SK-N-SH treated with all-trans-retinoic acid at 6 μM for 48 hours (cell line): ENCODE measurements at regions not wholly inside any gene's neighbourhood (a gene's known extent, or its start where the extent isn't known, plus 50 kb on each side); places are given as distances from the start of the nearest gene placed in this dataset.

Experiments
- ATAC-seq: fragments of 200-7000 bp; cut with Tn5 transposase; 3 replicates; pipeline ENCODE4 v1.9.1; 2020; ENCODE audit warnings: mild to moderate bottlenecking, moderate library complexity
- ARNTL ChIP-seq: fragments of 450-650 bp; formaldehyde crosslinking; IDR thresholded peaks from 2 replicates; pipeline ENCODE4 v1.5.0; 2020; ENCODE audit warnings: low read depth, mild to moderate bottlenecking, moderate library complexity, borderline replicate concordance
- BACH2 ChIP-seq: fragments of 250-450 bp; sonication (Bioruptor Pico); IDR thresholded peaks from 2 replicates; pipeline ENCODE4 v1.9.0; 2021; ENCODE audit warnings: mild to moderate bottlenecking, borderline replicate concordance
- CSDC2 ChIP-seq: fragments of 250-450 bp; sonication (Bioruptor Pico); IDR thresholded peaks from 2 replicates; pipeline ENCODE4 v1.5.0; 2020; ENCODE audit warnings: mild to moderate bottlenecking, moderate library complexity
- ESRRG ChIP-seq: fragments of 250-450 bp; sonication (Bioruptor Pico); IDR thresholded peaks from 2 replicates; pipeline ENCODE4 v1.6.1; 2021; ENCODE audit warnings: mild to moderate bottlenecking
- OSR1 ChIP-seq: fragments of 250-450 bp; sonication (Bioruptor Pico); IDR thresholded peaks from 2 replicates; pipeline ENCODE4 v1.8.0; 2022; ENCODE audit warnings: moderate library complexity, mild to moderate bottlenecking, inconsistent platforms
- PPARA ChIP-seq: fragments of 250-450 bp; sonication (Bioruptor Pico); IDR thresholded peaks from 2 replicates; pipeline ENCODE4 v1.5.0; 2020; ENCODE audit warnings: mild to moderate bottlenecking, borderline replicate concordance
- RARB ChIP-seq: fragments of 250-450 bp; sonication (Bioruptor Pico); IDR thresholded peaks from 2 replicates; pipeline ENCODE4 v1.8.0; 2021; ENCODE audit warnings: mild to moderate bottlenecking, moderate library complexity
- TOX ChIP-seq: fragments of 250-450 bp; sonication (Bioruptor Pico); IDR thresholded peaks from 2 replicates; pipeline ENCODE4 v1.8.0; 2021; ENCODE audit warnings: mild to moderate bottlenecking, moderate library complexity, borderline replicate concordance
- ZC3H10 ChIP-seq: fragments of 250-450 bp; sonication (Bioruptor Pico); IDR thresholded peaks from 2 replicates; pipeline ENCODE4 v1.5.1; 2021; ENCODE audit warnings: mild to moderate bottlenecking, moderate library complexity
- ZFP3 ChIP-seq: fragments of 250-450 bp; sonication (Bioruptor Pico); IDR thresholded peaks from 2 replicates; pipeline ENCODE4 v1.5.0; 2020; ENCODE audit warnings: mild to moderate bottlenecking, moderate library complexity
- ZFP30 ChIP-seq: fragments of 450-650 bp; formaldehyde crosslinking; IDR thresholded peaks from 2 replicates; pipeline ENCODE4 v1.5.0; 2022; ENCODE audit warnings: mild to moderate bottlenecking, moderate library complexity
- ZNF565 ChIP-seq: fragments of 450-650 bp; formaldehyde crosslinking; conservative IDR thresholded peaks from 2 replicates; pipeline ENCODE4 v1.5.0; 2020; ENCODE audit warnings: low read depth, mild to moderate bottlenecking, moderate library complexity
- TF ChIP-seq, protein P1 (sequence below): fragments of 250-450 bp; sonication (Bioruptor Pico); IDR thresholded peaks from 2 replicates; pipeline ENCODE4 v1.8.0; 2020; ENCODE audit warnings: mild to moderate bottlenecking, moderate library complexity, borderline replicate concordance
- TF ChIP-seq, protein P2 (sequence below): fragments of 250-450 bp; sonication (Bioruptor Pico); IDR thresholded peaks from 2 replicates; pipeline ENCODE4 v1.5.1; 2021; ENCODE audit warnings: mild to moderate bottlenecking, moderate library complexity
- TF ChIP-seq, protein P3 (sequence below): fragments of 250-450 bp; sonication (Bioruptor Pico); IDR thresholded peaks from 2 replicates; pipeline ENCODE4 v1.8.0; 2021; ENCODE audit warnings: low read depth, mild to moderate bottlenecking, moderate library complexity, borderline replicate concordance
- TF ChIP-seq, protein P4 (sequence below): fragments of 250-450 bp; sonication (Bioruptor Pico); IDR thresholded peaks from 2 replicates; pipeline ENCODE4 v1.5.0; 2020; ENCODE audit warnings: mild to moderate bottlenecking, moderate library complexity
- TF ChIP-seq, protein P5 (sequence below): fragments of 250-450 bp; sonication (Bioruptor Pico); IDR thresholded peaks from 2 replicates; pipeline ENCODE4 v1.5.1; 2020; ENCODE audit warnings: low read depth, mild to moderate bottlenecking, moderate library complexity

DNA sequence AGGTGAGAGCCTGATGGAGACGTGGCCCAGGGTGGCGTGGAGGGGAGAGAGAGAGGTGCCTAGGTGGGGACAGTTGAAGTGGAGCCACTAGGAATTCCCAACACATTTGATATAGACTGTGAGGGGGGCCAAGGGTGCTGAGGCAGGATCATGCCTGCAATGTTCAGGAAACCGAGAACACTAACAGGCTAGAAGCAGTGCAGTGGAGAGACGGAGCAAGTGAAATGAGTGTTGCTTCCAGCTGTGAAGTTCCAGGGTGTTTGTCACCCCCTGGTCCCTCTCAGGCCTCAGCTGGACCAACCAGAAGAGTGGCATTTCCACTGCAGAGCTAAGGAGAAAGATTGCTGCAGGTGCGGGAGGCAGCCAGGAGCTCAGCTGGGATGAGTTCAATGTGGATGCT lies 127.1 kb downstream of the RIPK4 start:
- TF ChIP-seq TOX: no peak
- no peak for TF ChIP-seq OSR1
- TF ChIP-seq PPARA (CRISPR knock-in tag): no peak
- TF ChIP-seq ESRRG (CRISPR knock-in tag): no peak
- TF ChIP-seq, protein P1, sequence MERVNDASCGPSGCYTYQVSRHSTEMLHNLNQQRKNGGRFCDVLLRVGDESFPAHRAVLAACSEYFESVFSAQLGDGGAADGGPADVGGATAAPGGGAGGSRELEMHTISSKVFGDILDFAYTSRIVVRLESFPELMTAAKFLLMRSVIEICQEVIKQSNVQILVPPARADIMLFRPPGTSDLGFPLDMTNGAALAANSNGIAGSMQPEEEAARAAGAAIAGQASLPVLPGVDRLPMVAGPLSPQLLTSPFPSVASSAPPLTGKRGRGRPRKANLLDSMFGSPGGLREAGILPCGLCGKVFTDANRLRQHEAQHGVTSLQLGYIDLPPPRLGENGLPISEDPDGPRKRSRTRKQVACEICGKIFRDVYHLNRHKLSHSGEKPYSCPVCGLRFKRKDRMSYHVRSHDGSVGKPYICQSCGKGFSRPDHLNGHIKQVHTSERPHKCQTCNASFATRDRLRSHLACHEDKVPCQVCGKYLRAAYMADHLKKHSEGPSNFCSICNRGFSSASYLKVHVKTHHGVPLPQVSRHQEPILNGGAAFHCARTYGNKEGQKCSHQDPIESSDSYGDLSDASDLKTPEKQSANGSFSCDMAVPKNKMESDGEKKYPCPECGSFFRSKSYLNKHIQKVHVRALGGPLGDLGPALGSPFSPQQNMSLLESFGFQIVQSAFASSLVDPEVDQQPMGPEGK (CRISPR knock-in tag): no peak
- TF ChIP-seq BACH2 (CRISPR knock-in tag): no peak
- TF ChIP-seq, protein P2, sequence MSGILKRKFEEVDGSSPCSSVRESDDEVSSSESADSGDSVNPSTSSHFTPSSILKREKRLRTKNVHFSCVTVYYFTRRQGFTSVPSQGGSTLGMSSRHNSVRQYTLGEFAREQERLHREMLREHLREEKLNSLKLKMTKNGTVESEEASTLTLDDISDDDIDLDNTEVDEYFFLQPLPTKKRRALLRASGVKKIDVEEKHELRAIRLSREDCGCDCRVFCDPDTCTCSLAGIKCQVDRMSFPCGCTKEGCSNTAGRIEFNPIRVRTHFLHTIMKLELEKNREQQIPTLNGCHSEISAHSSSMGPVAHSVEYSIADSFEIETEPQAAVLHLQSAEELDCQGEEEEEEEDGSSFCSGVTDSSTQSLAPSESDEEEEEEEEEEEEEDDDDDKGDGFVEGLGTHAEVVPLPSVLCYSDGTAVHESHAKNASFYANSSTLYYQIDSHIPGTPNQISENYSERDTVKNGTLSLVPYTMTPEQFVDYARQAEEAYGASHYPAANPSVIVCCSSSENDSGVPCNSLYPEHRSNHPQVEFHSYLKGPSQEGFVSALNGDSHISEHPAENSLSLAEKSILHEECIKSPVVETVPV (CRISPR knock-in tag): no peak
- no peak for TF ChIP-seq ZC3H10 (CRISPR knock-in tag)
- TF ChIP-seq ZNF565 (CRISPR knock-in tag): no peak
- TF ChIP-seq, protein P3, sequence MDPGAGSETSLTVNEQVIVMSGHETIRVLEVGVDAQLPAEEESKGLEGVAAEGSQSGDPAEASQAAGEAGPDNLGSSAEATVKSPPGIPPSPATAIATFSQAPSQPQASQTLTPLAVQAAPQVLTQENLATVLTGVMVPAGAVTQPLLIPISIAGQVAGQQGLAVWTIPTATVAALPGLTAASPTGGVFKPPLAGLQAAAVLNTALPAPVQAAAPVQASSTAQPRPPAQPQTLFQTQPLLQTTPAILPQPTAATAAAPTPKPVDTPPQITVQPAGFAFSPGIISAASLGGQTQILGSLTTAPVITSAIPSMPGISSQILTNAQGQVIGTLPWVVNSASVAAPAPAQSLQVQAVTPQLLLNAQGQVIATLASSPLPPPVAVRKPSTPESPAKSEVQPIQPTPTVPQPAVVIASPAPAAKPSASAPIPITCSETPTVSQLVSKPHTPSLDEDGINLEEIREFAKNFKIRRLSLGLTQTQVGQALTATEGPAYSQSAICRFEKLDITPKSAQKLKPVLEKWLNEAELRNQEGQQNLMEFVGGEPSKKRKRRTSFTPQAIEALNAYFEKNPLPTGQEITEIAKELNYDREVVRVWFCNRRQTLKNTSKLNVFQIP (CRISPR knock-in tag): no peak
- no peak for TF ChIP-seq ZFP3 (CRISPR knock-in tag)
- TF ChIP-seq RARB (CRISPR knock-in tag): no peak
- TF ChIP-seq, protein P4, sequence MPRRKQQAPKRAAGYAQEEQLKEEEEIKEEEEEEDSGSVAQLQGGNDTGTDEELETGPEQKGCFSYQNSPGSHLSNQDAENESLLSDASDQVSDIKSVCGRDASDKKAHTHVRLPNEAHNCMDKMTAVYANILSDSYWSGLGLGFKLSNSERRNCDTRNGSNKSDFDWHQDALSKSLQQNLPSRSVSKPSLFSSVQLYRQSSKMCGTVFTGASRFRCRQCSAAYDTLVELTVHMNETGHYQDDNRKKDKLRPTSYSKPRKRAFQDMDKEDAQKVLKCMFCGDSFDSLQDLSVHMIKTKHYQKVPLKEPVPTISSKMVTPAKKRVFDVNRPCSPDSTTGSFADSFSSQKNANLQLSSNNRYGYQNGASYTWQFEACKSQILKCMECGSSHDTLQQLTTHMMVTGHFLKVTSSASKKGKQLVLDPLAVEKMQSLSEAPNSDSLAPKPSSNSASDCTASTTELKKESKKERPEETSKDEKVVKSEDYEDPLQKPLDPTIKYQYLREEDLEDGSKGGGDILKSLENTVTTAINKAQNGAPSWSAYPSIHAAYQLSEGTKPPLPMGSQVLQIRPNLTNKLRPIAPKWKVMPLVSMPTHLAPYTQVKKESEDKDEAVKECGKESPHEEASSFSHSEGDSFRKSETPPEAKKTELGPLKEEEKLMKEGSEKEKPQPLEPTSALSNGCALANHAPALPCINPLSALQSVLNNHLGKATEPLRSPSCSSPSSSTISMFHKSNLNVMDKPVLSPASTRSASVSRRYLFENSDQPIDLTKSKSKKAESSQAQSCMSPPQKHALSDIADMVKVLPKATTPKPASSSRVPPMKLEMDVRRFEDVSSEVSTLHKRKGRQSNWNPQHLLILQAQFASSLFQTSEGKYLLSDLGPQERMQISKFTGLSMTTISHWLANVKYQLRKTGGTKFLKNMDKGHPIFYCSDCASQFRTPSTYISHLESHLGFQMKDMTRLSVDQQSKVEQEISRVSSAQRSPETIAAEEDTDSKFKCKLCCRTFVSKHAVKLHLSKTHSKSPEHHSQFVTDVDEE (CRISPR knock-in tag): no peak
- ATAC-seq: no peak

DNA sequence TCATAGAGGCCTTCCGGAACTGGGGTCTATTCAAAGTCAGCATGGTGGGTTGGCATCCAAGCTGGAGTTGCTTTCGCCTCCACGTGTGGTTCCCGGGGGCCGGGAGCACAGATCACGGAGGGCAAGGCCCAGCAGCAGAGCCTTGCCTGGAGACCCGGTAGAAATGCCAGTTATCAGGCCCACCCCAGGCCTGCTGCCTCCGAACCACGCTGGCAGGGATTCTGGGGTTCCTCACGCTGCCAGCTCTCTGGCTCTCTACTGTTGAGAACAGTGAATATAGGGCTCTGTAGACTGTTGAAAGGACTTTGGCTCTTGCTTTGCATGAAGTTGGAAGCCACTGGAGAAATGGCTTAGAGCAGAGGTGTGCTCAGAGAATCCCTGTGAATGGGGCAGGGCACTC lies 127.5 kb downstream of the RIPK4 start:
- ATAC-seq: no peak
- TF ChIP-seq ZFP30 (CRISPR knock-in tag): no peak
- TF ChIP-seq, protein P3 (CRISPR knock-in tag): no peak
- TF ChIP-seq ARNTL (CRISPR knock-in tag): no peak
- no peak for TF ChIP-seq ZC3H10 (CRISPR knock-in tag)
- TF ChIP-seq RARB (CRISPR knock-in tag): no peak
- TF ChIP-seq, protein P2 (CRISPR knock-in tag): no peak

DNA sequence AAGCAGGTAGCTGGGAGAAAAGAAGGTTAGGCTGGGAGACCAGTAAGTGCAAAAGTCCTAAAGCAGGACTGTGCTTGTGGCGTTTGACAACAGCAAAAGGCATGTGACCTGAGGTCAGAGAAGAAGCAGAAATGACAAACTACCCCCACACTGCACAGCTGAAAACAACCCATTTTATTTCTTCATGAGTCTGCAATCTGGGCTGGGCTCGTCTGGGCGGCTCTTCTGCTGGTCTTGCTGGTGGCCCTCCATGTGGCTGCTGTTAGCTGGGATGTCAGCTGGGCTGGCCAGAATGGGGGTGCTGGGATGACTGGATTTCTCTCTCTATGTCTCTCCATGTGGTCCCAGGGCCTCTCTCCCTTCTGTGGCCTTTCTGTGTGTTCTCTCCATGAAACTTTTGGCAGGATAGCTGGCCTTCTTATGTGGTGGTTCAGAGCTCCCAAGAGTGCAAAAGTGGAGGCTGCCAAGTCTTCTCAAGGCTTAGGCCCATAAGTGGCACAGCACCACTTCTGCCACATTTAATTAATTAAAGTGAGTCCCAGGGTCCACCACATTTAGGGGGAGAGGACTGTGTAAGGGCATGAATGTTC lies 128.6 kb downstream of the RIPK4 start:
- ATAC-seq: no peak
- TF ChIP-seq CSDC2 (CRISPR knock-in tag) (no peak), ZFP30 (CRISPR knock-in tag) (no peak), ZFP3 (CRISPR knock-in tag) (no peak), OSR1 (no peak), BACH2 (CRISPR knock-in tag) (no peak)
- TF ChIP-seq, protein P2 (CRISPR knock-in tag): no peak
- TF ChIP-seq, protein P5, sequence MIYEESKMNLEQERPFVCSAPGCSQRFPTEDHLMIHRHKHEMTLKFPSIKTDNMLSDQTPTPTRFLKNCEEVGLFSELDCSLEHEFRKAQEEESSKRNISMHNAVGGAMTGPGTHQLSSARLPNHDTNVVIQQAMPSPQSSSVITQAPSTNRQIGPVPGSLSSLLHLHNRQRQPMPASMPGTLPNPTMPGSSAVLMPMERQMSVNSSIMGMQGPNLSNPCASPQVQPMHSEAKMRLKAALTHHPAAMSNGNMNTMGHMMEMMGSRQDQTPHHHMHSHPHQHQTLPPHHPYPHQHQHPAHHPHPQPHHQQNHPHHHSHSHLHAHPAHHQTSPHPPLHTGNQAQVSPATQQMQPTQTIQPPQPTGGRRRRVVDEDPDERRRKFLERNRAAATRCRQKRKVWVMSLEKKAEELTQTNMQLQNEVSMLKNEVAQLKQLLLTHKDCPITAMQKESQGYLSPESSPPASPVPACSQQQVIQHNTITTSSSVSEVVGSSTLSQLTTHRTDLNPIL (CRISPR knock-in tag): no peak
- TF ChIP-seq, protein P1 (CRISPR knock-in tag): no peak
